ENCODE measurements at regions not wholly inside any gene's neighbourhood (a gene's known extent, or its start where the extent isn't known, plus 50 kb on each side); places are given as distances from the start of the nearest gene placed in this dataset.
"Not testable (repeated sequence)": the region's sequence is repeated elsewhere in the genome, so short reads cannot be mapped to it uniquely, and the experiment has no call there.

DNA sequence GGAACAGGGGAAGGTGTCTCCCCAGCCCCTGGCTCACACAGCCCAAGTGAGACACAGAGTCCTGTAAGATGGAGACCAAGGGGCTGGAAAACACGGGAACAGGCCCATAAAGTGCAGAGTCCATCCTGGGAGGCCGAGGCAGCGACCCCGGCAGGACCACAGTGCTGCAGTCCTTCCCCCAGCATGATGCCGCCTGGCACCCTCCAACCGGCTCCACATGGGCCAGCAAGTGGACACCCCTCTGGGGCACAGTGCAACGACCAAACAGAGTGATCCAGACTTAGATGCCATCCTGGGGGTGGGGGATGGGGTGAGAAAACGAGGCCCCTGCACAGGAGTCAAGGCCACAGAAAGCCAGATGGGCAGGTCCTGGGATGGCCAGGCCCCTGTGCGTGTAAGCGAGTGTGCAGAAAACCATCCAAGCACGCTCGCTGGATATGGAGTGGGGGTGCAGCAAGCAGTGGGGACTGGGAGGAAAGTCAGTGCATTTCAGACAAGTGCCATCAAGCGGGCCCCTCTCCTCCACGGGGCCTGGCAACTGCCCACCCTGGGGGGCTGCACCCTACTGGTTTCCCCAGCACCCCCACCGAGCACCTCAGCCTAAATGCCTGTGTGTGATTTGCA, 104.7 kb downstream of the NPIPB11 start:
- not testable (repeated sequence) for H3K27me3 ChIP-seq (ENCODE audit: insufficient read depth, low read depth, low read length); H3K27ac ChIP-seq (ENCODE audit: low read length); H3K4me3 ChIP-seq (ENCODE audit: low read length); H4K20me1 ChIP-seq (ENCODE audit: insufficient read depth); H3K9me2 ChIP-seq (ENCODE audit: insufficient read depth, low read length); H3K9ac ChIP-seq (ENCODE audit: low read length); H3F3A ChIP-seq (ENCODE audit: insufficient read depth, low read length, poor library complexity, severe bottlenecking); H3K79me2 ChIP-seq (replicated peaks; ENCODE audit: insufficient read depth, low read length); H2AFZ ChIP-seq (ENCODE audit: low read depth, low read length); H3K9me3 ChIP-seq (ENCODE audit: low read length); H3K36me3 ChIP-seq (ENCODE audit: insufficient read depth, low read length); H3K4me2 ChIP-seq (ENCODE audit: low read length)

DNA sequence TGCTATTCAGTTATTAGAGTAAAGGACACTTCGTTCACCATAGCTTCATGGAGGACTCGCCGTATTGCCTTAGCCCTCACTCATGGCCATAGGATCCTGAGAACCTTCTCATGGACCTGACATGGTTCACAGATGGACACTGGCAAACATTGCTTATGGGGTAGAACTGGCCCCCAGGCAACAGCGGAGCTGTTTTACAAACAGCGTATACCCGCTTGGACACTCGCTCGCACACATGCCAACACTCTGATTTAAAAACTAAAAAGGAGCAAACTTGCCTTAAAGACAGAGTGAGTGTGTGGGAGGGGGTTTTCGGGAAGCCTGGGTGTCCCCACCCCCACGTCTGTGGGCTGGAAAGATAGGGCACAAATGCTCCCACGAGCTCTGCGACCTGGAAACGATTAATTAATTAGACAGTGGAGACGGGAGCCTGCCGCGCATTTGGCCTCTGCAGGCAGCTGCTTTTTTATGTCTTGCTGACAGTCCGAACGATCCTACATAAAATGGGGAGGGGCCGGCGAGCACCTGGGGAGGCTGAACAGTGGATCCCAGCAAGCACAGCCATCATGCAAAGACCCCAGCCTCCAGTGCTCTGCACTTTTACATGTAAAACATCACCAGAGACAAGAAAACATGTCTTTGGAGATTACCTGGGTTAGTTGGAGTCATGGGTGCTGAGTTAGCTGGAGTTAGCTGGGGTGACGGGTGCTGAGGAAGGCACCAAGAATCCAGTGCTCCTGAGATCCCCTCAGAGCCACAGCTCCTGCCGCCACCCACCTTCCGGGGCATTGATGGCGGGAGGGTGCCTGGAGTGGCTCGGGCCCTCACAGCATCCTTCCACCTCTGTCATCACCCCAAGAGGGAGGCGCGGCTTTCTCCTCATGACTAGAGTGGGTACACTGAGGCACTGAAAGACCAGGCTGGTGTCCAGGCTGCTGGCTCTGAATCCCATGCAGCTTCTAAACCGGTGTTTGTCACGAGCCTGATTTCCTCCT, 105.7 kb downstream of the NPIPB11 start:
- H3K4me2 ChIP-seq (ENCODE audit: low read length); H3K9ac ChIP-seq (ENCODE audit: low read length); H3K79me2 ChIP-seq (replicated peaks; ENCODE audit: insufficient read depth, low read length); H4K20me1 ChIP-seq (ENCODE audit: insufficient read depth); H3K36me3 ChIP-seq (ENCODE audit: insufficient read depth, low read length); H3K9me3 ChIP-seq (ENCODE audit: low read length); H3K9me2 ChIP-seq (ENCODE audit: insufficient read depth, low read length); H3F3A ChIP-seq (ENCODE audit: insufficient read depth, low read length, poor library complexity, severe bottlenecking); H3K4me3 ChIP-seq (ENCODE audit: low read length); H3K27me3 ChIP-seq (ENCODE audit: insufficient read depth, low read depth, low read length); H3K27ac ChIP-seq (ENCODE audit: low read length); H2AFZ ChIP-seq (ENCODE audit: low read depth, low read length): not testable (repeated sequence)

DNA sequence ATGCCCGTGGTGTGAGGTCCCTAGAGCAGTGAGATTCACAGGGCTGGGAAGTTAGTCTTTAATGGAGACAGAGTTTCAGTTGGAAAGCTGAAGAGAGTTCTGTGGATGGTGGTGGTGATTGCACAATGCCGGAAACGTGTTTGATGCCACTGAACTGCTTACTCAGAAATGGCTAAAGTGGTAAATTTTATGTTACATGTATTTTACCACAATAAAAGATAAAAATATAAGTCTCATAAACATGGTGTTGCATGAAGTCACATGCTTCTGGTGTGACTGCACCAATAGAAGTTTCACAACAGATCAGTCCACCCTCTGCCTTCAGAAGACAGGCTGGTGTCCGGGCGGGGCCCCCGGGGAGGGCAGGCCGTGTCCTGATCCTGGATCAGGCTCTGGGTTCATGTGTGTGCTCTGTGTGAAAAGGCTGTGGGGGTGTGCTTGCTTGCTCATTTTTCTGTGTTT, 106.5 kb downstream of the NPIPB11 start:
- H3K4me2 ChIP-seq (ENCODE audit: low read length): not testable (repeated sequence)

DNA sequence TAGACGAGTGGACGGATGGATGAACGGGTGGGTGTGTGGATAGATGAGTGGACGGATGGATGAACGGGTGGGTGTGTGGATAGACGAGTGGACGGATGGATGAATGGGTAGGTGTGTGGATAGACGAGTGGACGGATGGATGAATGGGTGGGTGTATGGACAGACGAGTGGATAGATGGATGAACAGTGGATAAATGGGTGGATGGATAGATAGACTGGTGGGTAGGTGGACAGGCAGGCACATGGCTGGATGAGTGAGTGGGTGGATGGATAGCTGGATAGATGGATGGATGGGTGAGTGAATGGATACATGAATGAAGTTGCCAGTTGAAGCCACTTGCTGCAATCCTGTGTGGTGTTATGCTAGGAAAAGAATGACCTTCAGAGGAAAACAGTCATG, 107.5 kb downstream of the NPIPB11 start:
- H3F3A ChIP-seq (ENCODE audit: insufficient read depth, low read length, poor library complexity, severe bottlenecking); H3K4me3 ChIP-seq (ENCODE audit: low read length); H3K9me2 ChIP-seq (ENCODE audit: insufficient read depth, low read length); H4K20me1 ChIP-seq (ENCODE audit: insufficient read depth); H3K79me2 ChIP-seq (replicated peaks; ENCODE audit: insufficient read depth, low read length); H3K4me2 ChIP-seq (ENCODE audit: low read length); H3K9me3 ChIP-seq (ENCODE audit: low read length); H3K27ac ChIP-seq (ENCODE audit: low read length); H2AFZ ChIP-seq (ENCODE audit: low read depth, low read length); H3K27me3 ChIP-seq (ENCODE audit: insufficient read depth, low read depth, low read length); H3K36me3 ChIP-seq (ENCODE audit: insufficient read depth, low read length); H3K9ac ChIP-seq (ENCODE audit: low read length): not testable (repeated sequence)

More for the DNA sequence above, 106.5 kb downstream of the NPIPB11 start:
- H3K27me3 ChIP-seq (ENCODE audit: insufficient read depth, low read depth, low read length); H3F3A ChIP-seq (ENCODE audit: insufficient read depth, low read length, poor library complexity, severe bottlenecking); H3K9ac ChIP-seq (ENCODE audit: low read length); H3K27ac ChIP-seq (ENCODE audit: low read length); H3K36me3 ChIP-seq (ENCODE audit: insufficient read depth, low read length); H3K79me2 ChIP-seq (replicated peaks; ENCODE audit: insufficient read depth, low read length); H3K9me3 ChIP-seq (ENCODE audit: low read length); H2AFZ ChIP-seq (ENCODE audit: low read depth, low read length); H4K20me1 ChIP-seq (ENCODE audit: insufficient read depth); H3K4me3 ChIP-seq (ENCODE audit: low read length); H3K9me2 ChIP-seq (ENCODE audit: insufficient read depth, low read length): not testable (repeated sequence)

DNA sequence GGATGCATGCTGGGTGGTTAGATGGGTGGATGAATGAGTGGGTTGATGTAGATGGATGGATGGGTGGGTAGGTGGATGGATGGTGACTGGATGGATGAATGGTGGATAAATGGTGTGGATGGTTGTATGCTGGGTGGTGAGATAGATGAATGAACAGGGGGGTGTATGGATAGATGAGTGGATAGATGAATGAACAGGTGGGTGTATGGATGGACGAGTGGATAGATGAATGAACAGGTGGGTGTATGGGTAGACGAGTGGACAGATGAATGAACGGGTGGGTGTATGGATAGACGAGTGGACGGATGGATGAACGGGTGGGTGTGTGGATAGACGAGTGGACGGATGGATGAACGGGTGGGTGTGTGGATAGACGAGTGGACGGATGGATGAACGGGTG, 108.2 kb downstream of the NPIPB11 start:
- H3K9me2 ChIP-seq (ENCODE audit: insufficient read depth, low read length); H3K36me3 ChIP-seq (ENCODE audit: insufficient read depth, low read length); H3K27ac ChIP-seq (ENCODE audit: low read length); H3K9ac ChIP-seq (ENCODE audit: low read length); H3K4me3 ChIP-seq (ENCODE audit: low read length); H3K79me2 ChIP-seq (replicated peaks; ENCODE audit: insufficient read depth, low read length); H2AFZ ChIP-seq (ENCODE audit: low read depth, low read length); H3K9me3 ChIP-seq (ENCODE audit: low read length); H4K20me1 ChIP-seq (ENCODE audit: insufficient read depth); H3F3A ChIP-seq (ENCODE audit: insufficient read depth, low read length, poor library complexity, severe bottlenecking); H3K4me2 ChIP-seq (ENCODE audit: low read length); H3K27me3 ChIP-seq (ENCODE audit: insufficient read depth, low read depth, low read length): not testable (repeated sequence)

DNA sequence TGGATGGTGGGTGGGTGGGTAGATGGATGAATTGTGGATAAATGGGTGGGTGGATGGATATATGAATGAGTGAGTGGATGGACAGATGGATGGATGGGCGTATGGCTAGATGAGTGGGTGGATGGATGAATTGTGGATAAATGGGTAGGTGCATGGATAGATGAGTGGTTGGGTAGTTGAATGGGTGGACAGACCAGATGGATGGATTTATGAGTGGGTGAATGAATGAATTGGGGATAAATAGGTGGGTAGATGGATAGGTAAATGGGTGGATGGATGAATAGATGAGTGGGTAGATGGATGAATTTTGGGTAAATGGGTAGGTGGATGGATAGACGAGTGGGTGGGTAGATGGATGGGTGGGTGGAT, 108.7 kb downstream of the NPIPB11 start:
- not testable (repeated sequence) for H3K27ac ChIP-seq (ENCODE audit: low read length); H3K36me3 ChIP-seq (ENCODE audit: insufficient read depth, low read length); H3K27me3 ChIP-seq (ENCODE audit: insufficient read depth, low read depth, low read length); H3K9me3 ChIP-seq (ENCODE audit: low read length); H3K4me2 ChIP-seq (ENCODE audit: low read length); H4K20me1 ChIP-seq (ENCODE audit: insufficient read depth); H3F3A ChIP-seq (ENCODE audit: insufficient read depth, low read length, poor library complexity, severe bottlenecking); H3K9ac ChIP-seq (ENCODE audit: low read length); H3K4me3 ChIP-seq (ENCODE audit: low read length); H2AFZ ChIP-seq (ENCODE audit: low read depth, low read length); H3K79me2 ChIP-seq (replicated peaks; ENCODE audit: insufficient read depth, low read length); H3K9me2 ChIP-seq (ENCODE audit: insufficient read depth, low read length)

DNA sequence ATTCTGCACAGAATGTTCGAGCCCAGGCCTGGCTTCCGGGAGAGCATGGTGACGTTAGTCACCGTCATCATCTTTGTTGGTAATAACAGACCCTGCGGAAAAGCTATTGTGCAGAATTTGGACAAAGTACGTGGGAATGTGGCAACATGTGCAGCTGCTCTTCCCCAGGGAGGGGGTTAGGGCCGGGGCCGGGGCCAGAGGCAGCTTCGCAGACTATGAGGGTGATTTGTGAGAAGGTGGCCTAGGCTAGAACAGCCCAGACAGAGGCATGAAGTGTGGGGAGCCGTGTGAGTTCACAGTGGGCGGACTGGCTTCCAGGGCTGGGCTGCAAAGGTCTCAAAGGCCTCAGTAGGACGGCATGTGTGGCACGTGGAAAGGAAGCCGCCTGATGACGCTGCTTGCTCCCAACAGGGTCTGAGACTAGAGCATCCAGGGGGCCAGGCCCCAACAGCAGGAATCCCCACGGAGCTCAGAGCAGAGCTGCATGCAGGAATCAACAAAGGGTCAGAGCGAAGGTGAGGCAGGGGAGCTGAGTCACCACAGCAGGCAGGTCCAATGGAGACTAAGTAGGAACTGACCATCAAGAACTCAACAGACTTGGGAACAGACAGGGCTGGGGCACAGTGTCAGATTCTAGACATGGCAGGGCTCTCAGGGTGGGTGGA, 109.2 kb downstream of the NPIPB11 start:
- H3K4me3 ChIP-seq (ENCODE audit: low read length); H3K9ac ChIP-seq (ENCODE audit: low read length); H3K27me3 ChIP-seq (ENCODE audit: insufficient read depth, low read depth, low read length): not testable (repeated sequence)

More for the DNA sequence above, 109.2 kb downstream of the NPIPB11 start:
- H3K9me3 ChIP-seq (ENCODE audit: low read length); H4K20me1 ChIP-seq (ENCODE audit: insufficient read depth); H3F3A ChIP-seq (ENCODE audit: insufficient read depth, low read length, poor library complexity, severe bottlenecking); H3K9me2 ChIP-seq (ENCODE audit: insufficient read depth, low read length); H3K36me3 ChIP-seq (ENCODE audit: insufficient read depth, low read length); H3K27ac ChIP-seq (ENCODE audit: low read length); H2AFZ ChIP-seq (ENCODE audit: low read depth, low read length); H3K4me2 ChIP-seq (ENCODE audit: low read length); H3K79me2 ChIP-seq (replicated peaks; ENCODE audit: insufficient read depth, low read length): not testable (repeated sequence)
